H7 (cell line): ENCODE measurements at regions not wholly inside any gene's neighbourhood (a gene's known extent, or its start where the extent isn't known, plus 50 kb on each side); places are given as distances from the start of the nearest gene placed in this dataset.

Experiments
- DNase-seq: peaks from one replicate; pipeline ENCODE4 v3.0.0; 2012
- H3K27me3 ChIP-seq: 2 replicates; pipeline ENCODE4 v1.6.0; 2011; ENCODE audit warnings: mild to moderate bottlenecking, low read length; ENCODE audit not compliant: control insufficient read depth, insufficient read depth
- H3K36me3 ChIP-seq: replicated peaks from 2 replicates; pipeline ENCODE4 v1.5.1; 2011; ENCODE audit warnings: low read length; ENCODE audit not compliant: control insufficient read depth, insufficient read depth
- H3K4me3 ChIP-seq: 2 replicates; pipeline ENCODE4 v1.5.1; 2011; ENCODE audit warnings: low read depth, mild to moderate bottlenecking, control low read depth, low read length, moderate library complexity; ENCODE audit not compliant: insufficient read depth

DNA sequence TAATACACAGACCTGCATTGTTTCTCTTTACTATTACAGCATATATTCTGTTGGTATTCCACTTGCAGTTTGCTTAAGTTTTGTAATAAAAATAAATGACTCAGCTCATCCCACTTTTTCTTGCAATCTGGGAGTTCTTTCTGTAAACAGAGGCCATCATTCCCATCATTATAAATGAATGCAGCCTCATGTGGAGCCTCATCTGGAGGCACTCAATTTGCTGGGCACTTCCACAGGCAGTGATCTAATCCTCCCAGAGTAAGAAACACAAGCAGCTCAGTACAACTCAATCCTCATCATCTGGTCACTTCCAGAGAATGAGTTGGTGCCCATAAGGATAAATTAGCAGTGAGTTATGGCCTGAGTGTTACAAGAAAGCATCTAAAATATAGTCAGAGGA is 2801.9 kb downstream of the PCDH9 start:
- Histone ChIP-seq H3K4me3 (no peak overlapping the region), H3K27me3 (no peaks in the 10 kb centered on the region), H3K36me3 (no peaks in the 10 kb centered on the region)
- DNase-seq: no peak

- no peaks in the 10 kb centered on the region for H3K27me3 ChIP-seq
- H3K4me3 ChIP-seq: no peak overlapping the region
- no peak for DNase-seq
- no peaks in the 10 kb centered on the region for H3K36me3 ChIP-seq
These were observed 2806.7 kb downstream of the PCDH9 start for GRCh38 chr13:64423467-64423866.

DNA sequence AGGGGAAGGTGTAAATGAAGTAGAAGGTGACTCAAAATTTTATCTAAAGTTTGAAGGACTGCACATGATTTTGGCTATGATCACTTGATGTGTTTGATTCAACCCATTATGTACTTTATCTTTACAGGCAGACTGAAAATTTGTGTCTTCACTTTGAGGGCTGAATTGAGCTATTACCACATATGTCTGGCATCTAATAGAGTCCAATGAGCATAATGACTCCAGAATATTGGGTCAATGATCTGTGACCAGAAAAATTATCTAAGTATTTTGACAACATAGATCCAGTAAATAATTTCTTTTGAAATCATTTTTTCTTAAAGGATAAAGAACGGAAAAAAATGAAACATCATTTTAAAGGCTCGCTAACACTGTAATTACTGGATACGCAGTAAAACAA is 2810.0 kb downstream of the PCDH9 start:
- Histone ChIP-seq H3K4me3 (no peak overlapping the region), H3K36me3 (no peaks in the 10 kb centered on the region), H3K27me3 (no peaks in the 10 kb centered on the region)
- no peak for DNase-seq

- no peak overlapping the region for H3K4me3 ChIP-seq
- H3K36me3 ChIP-seq: no peaks in the 10 kb centered on the region
- DNase-seq: no peak
- no peaks in the 10 kb centered on the region for H3K27me3 ChIP-seq
These were observed 2812.6 kb downstream of the PCDH9 start for GRCh38 chr13:64417581-64417980.

- H3K36me3 ChIP-seq: no peaks in the 10 kb centered on the region
- no peak overlapping the region for H3K4me3 ChIP-seq
- no peaks in the 10 kb centered on the region for H3K27me3 ChIP-seq
- DNase-seq: no peak
These were observed 2815.8 kb downstream of the PCDH9 start for GRCh38 chr13:64414381-64414780.

DNA sequence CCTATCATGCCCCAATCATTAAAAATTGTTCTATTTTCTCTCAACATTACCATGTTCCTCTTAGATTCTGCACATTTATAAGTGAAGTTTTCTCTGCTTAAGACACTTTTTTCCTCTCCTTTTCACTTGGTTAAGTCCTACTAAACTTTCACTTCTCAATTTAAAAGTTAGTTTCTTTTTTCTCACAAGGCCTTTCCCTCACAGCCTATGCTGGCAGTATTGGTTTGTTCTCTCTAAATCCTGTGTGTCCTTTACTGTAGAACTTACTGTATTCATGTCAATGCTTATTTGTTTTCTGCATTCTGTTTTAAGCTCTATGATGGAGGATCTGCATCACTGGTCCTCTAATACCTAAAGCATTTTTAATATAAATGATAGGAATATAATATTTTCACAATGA is 2816.6 kb downstream of the PCDH9 start:
- no peak overlapping the region for H3K4me3 ChIP-seq
- no peak for DNase-seq

GRCh38 chr13:64410276-64411053 is 2819.7 kb downstream of the PCDH9 start:
- no peaks in the 10 kb centered on the region for H3K27me3 ChIP-seq
- DNase-seq: no peak
- no peak overlapping the region for H3K4me3 ChIP-seq
- H3K36me3 ChIP-seq: no peaks in the 10 kb centered on the region

More for the DNA sequence above, 2816.6 kb downstream of the PCDH9 start:
- no peaks in the 10 kb centered on the region for H3K27me3 ChIP-seq
- no peaks in the 10 kb centered on the region for H3K36me3 ChIP-seq

DNA sequence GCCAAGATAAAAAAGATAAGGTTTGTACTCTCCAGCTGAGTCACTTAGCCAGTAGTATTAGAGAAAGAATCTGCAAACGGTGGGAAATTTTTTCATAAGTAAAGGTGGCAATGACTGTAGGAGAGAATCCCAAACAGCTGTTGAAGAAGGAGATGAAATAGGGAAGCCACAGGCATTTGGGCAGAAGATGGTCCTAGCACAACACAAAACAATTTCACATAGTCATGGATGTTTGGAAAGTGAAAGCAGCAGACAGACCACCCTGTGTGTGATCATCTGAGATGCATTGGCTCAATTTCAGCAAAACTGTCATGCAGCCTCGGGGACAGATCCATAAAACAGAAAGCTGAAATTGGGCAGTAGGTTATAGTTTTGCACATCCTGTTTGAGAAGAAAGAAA is 2832.4 kb downstream of the PCDH9 start:
- H3K4me3 ChIP-seq: no peak overlapping the region
- H3K36me3 ChIP-seq: no peaks in the 10 kb centered on the region
- no peaks in the 10 kb centered on the region for H3K27me3 ChIP-seq
- no peak for DNase-seq

DNA sequence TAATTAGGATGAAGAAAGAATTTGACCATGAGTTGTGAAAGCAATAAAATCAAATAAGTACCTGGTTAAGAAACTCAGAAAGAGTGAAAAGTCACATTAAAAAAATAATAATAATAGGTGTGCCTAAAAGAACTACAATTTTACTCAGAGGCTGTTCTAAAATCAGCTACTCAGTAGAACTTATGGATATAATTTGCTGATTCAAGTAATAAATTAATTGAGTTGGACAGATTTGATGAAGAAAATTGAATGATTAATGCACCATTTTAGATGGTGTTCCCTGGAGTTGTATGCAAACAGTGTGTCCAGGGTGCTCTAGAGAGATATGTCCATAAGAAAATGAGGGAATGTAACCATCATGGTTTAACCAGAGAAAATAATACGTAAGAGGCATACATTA is 2852.5 kb downstream of the PCDH9 start:
- DNase-seq: no peak
- H3K4me3 ChIP-seq: no peak overlapping the region
- no peaks in the 10 kb centered on the region for H3K27me3 ChIP-seq
- no peaks in the 10 kb centered on the region for H3K36me3 ChIP-seq

DNA sequence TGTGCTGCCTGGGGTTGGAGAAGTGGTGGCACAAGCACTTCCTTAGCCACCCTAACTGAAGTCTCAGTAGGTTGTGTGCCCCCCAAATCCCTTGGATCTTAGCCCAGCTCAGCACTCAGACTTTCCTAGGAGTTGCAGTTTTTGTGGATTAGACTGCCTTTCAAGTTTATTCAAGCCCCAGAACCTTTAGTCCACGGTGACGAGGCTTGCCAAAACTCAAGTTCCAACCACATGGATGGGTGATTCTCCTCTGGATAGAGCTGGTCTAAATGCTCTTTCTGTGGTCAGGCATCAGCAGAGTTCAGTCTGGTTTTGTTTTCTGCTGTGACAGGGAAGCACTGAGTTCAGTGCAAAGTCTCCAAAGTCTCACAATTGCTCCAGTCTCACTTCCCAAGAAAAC is 2858.7 kb downstream of the PCDH9 start:
- DNase-seq: no peak
- H3K4me3 ChIP-seq: no peak overlapping the region
- H3K27me3 ChIP-seq: no peaks in the 10 kb centered on the region
- no peaks in the 10 kb centered on the region for H3K36me3 ChIP-seq

DNA sequence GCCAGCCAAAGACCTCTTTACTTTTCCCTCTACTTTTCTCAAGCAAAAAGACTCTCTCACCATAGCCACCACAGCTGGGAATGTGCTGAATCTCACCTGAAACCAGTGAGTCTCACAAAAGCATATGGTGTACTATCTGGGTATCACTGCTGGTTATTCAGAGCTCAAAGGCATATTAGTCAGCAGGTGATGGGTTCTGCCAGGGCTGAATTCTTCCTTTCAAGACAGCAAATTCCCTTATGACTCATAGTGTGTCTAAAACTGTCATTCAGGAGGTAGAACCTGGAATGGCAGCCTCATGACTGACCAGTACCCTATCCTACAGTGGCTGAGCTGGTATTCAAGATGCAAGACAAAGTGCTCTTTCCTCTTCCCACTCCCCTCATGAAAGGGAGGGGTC is 2859.1 kb downstream of the PCDH9 start:
- no peak for DNase-seq
- Histone ChIP-seq H3K4me3 (no peak overlapping the region), H3K36me3 (no peaks in the 10 kb centered on the region), H3K27me3 (no peaks in the 10 kb centered on the region)

GRCh38 chr13:64369121-64369520 is 2861.0 kb downstream of the PCDH9 start:
- no peak for DNase-seq
- no peaks in the 10 kb centered on the region for H3K36me3 ChIP-seq
- no peaks in the 10 kb centered on the region for H3K27me3 ChIP-seq
- no peak overlapping the region for H3K4me3 ChIP-seq

GRCh38 chr13:64362564-64362963 is 2867.6 kb downstream of the PCDH9 start:
- no peak overlapping the region for H3K4me3 ChIP-seq
- no peak for DNase-seq
- no peaks in the 10 kb centered on the region for H3K27me3 ChIP-seq
- no peaks in the 10 kb centered on the region for H3K36me3 ChIP-seq

DNA sequence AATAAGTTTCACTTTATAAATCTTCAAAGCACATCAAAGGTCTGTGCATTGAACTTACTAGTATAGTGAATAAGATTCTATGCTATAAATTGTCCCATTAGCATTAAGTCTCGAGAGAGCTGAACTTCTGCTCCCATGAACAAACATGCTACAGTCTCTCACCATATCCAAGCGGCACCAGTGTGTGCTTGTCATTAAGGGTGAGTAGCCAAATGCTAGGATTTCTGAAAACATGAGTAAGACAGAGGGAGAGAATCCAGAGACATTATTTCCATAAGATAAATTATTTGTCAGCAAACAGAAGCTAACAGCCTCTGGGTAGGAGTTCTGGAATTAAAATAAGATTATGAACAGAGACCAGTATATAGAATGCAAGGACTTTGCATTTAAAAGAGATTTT is 2882.5 kb downstream of the PCDH9 start:
- Histone ChIP-seq H3K4me3 (no peak overlapping the region), H3K27me3 (no peaks in the 10 kb centered on the region), H3K36me3 (no peaks in the 10 kb centered on the region)
- no peak for DNase-seq

GRCh38 chr13:64339373-64340063 is 2890.6 kb downstream of the PCDH9 start:
- no peak for DNase-seq
- H3K27me3 ChIP-seq: no peaks in the 10 kb centered on the region
- H3K36me3 ChIP-seq: no peaks in the 10 kb centered on the region
- H3K4me3 ChIP-seq: no peak overlapping the region
